Kidney epithelial cell (primary cell): ENCODE measurements at regions not wholly inside any gene's neighbourhood (a gene's known extent, or its start where the extent isn't known, plus 50 kb on each side); places are given as distances from the start of the nearest gene placed in this dataset.

Source experiments
- DNase-seq: peaks from one replicate; pipeline ENCODE4 v3.0.0-alpha.2; 2010; ENCODE audit warnings: low read depth
- H3K27me3 ChIP-seq: 2 replicates; pipeline ENCODE4 v1.6.0; 2011; ENCODE audit warnings: low read length; ENCODE audit not compliant: control insufficient read depth, insufficient read depth
- H3K36me3 ChIP-seq: 2 replicates; pipeline ENCODE4 v1.5.1; 2011; ENCODE audit warnings: low read length; ENCODE audit not compliant: control insufficient read depth, insufficient read depth
- H3K4me3 ChIP-seq: 2 replicates; pipeline ENCODE4 v1.5.1; 2011; ENCODE audit warnings: low read depth, mild to moderate bottlenecking, control low read depth, low read length
- CTCF ChIP-seq: IDR thresholded peaks from 2 replicates; pipeline ENCODE4 v1.5.1; 2011; ENCODE audit warnings: mild to moderate bottlenecking, moderate library complexity, low read length, control low read depth, inconsistent platforms; ENCODE audit not compliant: insufficient read depth, poor library complexity, severe bottlenecking

DNA sequence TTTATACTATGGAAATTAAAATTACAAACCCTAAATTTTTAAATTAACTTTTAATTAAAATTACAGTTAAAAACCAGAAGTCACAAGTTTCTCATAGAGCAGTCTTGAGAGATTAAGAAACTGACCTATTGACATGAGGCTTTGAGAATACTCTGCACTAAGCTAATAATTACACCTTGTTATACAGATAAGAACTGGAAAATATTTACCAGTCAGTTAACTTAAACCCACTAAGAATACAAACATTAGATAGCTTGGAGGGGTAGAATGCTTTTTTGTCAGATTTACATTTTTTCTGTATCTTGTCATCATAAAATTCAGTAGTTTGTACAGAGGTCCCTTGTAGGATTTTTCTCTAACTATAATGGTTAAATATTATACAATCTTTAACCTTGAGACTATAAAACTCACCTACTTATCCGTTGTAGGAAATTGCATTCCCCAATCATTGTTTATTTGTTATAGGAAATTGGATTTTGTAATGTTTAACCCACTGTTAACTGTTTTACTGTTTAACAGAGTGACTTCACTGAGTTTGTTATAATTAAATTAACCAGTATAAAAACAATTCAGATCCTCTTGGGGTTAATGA is 219.7 kb upstream of the PKDCC start:
- Histone ChIP-seq H3K4me3 (no peak overlapping the region), H3K27me3 (no peaks in the 10 kb centered on the region), H3K36me3 (no peaks in the 10 kb centered on the region)
- DNase-seq, result peak; percentile 29
- no peak for TF ChIP-seq CTCF

GRCh38 chr2:41829052-41829451 is 218.8 kb upstream of the PKDCC start:
- H3K4me3 ChIP-seq, result no peak overlapping the region
- DNase-seq, result no peak
- no peaks in the 10 kb centered on the region for H3K27me3 ChIP-seq
- no peak for TF ChIP-seq CTCF
- H3K36me3 ChIP-seq, result no peaks in the 10 kb centered on the region

- no peak for DNase-seq
- H3K27me3 ChIP-seq, result no peaks in the 10 kb centered on the region
- TF ChIP-seq CTCF, result no peak
- no peaks in the 10 kb centered on the region for H3K36me3 ChIP-seq
- no peak overlapping the region for H3K4me3 ChIP-seq
Measured at GRCh38 chr2:41830600-41830999, 217.2 kb upstream of the PKDCC start.

- H3K4me3 ChIP-seq, result no peak overlapping the region
Measured at GRCh38 chr2:41832218-41832617, 215.6 kb upstream of the PKDCC start.

GRCh38 chr2:41835401-41835800 is 212.4 kb upstream of the PKDCC start:
- no peak for TF ChIP-seq CTCF
- no peak overlapping the region for H3K4me3 ChIP-seq
- no peak for DNase-seq
- no peaks in the 10 kb centered on the region for H3K27me3 ChIP-seq
- no peaks in the 10 kb centered on the region for H3K36me3 ChIP-seq

More at GRCh38 chr2:41832218-41832617, 215.6 kb upstream of the PKDCC start:
- TF ChIP-seq CTCF, result no peak
- H3K27me3 ChIP-seq, result no peaks in the 10 kb centered on the region
- H3K36me3 ChIP-seq, result no peaks in the 10 kb centered on the region
- no peak for DNase-seq

- TF ChIP-seq CTCF, result no peak
- DNase-seq, result no peak
- H3K27me3 ChIP-seq, result no peaks in the 10 kb centered on the region
- no peaks in the 10 kb centered on the region for H3K36me3 ChIP-seq
- H3K4me3 ChIP-seq, result no peak overlapping the region
Measured at GRCh38 chr2:41836948-41837347, 210.9 kb upstream of the PKDCC start.
